Gastroesophageal sphincter (tissue), 3 donors: ENCODE measurements at regions not wholly inside any gene's neighbourhood (a gene's known extent, or its start where the extent isn't known, plus 50 kb on each side); places are given as distances from the start of the nearest gene placed in this dataset.

Source experiments
- POLR2A ChIP-seq, 2 donors: fragments of 450-650 bp; IDR thresholded peaks; one replicate each; pipeline ENCODE4 v1.6.1; 2017; ENCODE audit warnings: antibody characterized with exemption in 2 of 2, mild to moderate bottlenecking in 2 of 2, moderate library complexity in 1 of 2
- TF ChIP-seq, protein P1 (sequence below), 4 experiments: fragments of 200-600 bp in 2 of 4; fragments of 450-650 bp in 2 of 4; sonication (generic) in 1 of 4; IDR thresholded peaks; one replicate each; pipeline ENCODE4 v1.5.1; 2017 to 2019; ENCODE audit warnings: antibody characterized with exemption in 4 of 4, mild to moderate bottlenecking in 2 of 4, moderate library complexity in 2 of 4

DNA sequence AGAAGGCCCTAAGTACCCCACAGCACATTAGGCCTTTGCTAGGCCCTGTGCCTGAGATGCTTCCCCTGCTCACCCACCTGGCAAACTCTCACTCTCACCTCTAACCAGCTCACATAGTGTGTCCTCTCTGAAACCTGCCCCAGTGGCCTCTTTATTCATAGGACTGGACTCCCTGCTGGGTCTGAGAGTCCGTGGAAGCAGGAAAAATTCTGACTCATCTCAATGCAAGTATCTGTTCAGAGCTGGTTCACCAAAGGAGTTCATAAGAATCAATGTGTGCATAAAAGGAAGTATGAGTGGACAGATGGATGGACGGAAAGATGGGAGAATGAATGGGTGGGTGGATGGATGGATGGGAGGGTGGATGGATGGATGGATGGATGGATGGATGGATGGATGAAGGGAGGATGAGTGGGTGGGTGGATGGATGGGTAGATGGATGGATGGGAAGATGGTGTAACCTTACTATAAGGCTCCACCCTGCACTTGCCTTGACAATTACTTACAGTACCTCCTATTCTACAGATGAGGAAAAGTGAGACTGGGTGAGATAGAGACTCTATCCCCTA is 111.2 kb upstream of the ZMIZ1 start:
- TF ChIP-seq POLR2A (IDR thresholded peaks at IDR 0.05): no peak
- TF ChIP-seq, protein P1, sequence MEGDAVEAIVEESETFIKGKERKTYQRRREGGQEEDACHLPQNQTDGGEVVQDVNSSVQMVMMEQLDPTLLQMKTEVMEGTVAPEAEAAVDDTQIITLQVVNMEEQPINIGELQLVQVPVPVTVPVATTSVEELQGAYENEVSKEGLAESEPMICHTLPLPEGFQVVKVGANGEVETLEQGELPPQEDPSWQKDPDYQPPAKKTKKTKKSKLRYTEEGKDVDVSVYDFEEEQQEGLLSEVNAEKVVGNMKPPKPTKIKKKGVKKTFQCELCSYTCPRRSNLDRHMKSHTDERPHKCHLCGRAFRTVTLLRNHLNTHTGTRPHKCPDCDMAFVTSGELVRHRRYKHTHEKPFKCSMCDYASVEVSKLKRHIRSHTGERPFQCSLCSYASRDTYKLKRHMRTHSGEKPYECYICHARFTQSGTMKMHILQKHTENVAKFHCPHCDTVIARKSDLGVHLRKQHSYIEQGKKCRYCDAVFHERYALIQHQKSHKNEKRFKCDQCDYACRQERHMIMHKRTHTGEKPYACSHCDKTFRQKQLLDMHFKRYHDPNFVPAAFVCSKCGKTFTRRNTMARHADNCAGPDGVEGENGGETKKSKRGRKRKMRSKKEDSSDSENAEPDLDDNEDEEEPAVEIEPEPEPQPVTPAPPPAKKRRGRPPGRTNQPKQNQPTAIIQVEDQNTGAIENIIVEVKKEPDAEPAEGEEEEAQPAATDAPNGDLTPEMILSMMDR (IDR thresholded peaks at IDR 0.05): no peak
